ENCODE measurements at regions not wholly inside any gene's neighbourhood (a gene's known extent, or its start where the extent isn't known, plus 50 kb on each side); places are given as distances from the start of the nearest gene placed in this dataset.

DNA sequence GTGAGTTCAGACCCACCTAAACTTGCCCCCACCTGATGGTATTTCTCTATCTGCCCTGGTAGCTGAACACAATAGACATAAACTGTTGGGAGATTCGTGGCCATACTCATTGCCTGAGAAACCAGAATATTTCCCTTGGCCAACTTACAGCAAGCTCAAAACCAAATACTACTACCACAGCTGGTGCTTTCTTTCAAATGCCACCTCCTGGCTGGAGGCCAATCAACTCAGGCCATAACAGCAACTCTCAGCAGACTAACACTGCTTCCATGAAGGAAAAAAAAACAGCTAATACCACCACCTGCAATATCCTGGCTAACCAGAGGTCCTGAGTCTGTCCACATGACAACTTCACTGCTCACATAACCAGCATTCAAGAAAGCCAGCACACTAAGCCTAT lies 373.1 kb downstream of the CMPK2 start:
- no peak for DNase-seq

- no peak for DNase-seq
Measured at GRCh38 chr2:6493266-6493665, 372.4 kb downstream of the CMPK2 start.

DNA sequence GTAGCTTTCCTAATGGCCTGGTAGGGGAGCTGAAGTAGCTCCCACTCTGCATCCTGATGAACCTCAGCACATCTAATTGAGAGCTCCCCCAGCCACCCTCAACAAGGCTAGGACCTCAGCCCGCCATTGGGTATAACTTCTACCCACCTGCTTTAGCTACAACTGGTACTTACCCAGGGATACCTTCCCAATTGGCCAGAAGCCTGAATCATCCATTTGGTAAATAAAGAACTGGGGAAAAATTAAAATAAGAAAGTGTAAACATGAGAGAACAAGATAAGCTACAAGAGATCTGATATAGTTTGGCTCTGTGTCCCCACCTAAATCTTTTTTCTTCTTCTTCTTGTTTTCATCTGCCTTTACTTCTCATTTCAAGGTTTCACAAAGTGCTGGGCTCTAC lies 372.0 kb downstream of the CMPK2 start:
- DNase-seq, result no peak

DNA sequence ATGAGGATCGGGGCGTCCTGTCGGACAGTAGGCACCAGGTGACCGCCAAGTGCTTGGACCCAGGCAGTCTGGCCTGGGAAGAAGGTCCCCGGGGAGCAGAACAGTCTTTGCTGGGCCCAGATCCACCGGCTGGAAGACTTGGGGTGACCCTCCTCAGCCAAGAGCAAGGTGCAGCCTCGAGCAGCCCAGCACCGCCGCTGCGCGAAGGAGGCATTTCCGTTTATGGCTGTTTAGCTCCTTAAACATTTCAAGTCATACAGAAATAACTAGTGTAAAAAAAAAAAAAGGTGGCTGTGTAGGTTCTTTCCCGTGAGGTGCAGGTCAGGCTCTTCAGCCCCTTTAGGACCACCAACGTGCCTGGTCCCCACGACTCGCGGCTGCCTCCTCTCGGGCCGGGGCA lies 370.2 kb downstream of the CMPK2 start:
- no peak for DNase-seq

DNA sequence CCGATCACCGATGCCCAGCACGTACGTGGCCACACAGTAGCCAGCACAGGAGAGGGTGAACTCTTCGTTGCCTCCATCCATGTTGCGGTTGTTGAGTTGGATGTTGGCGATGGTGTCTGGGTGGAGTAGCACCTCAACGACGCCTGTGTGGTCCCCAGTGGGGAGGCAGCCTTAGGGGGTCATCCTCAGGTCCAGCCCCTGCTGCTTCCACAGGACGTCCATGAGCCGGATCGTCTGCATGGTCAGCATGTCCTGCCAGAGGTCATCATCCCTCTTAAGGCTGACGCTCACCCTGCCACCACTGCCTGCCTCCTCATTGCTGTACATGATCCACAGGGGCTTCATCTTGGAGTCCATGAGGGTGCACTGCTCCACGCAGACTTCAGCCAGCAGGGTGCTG lies 369.3 kb downstream of the CMPK2 start:
- no peak for DNase-seq

GRCh38 chr2:6497048-6497447 lies 368.7 kb downstream of the CMPK2 start:
- DNase-seq, result no peak

DNA sequence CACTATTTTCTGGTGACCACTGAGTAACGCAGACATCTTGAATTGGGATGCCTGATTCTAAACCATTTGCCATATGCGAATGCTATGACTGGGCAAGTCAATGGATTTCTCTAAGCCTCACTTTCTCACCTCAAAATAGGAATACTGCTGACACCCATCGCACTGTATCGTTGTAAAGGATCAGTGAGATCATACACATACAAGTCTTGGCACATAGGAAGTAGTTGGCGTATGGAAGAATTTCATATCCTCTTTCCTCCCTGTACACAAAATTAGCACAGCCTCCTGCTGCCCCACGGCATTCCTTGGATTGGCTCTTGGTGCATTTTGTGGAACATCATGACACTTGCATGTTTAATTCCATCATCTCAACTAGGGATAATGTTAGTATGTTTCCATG lies 366.9 kb downstream of the CMPK2 start:
- no peak for DNase-seq

DNA sequence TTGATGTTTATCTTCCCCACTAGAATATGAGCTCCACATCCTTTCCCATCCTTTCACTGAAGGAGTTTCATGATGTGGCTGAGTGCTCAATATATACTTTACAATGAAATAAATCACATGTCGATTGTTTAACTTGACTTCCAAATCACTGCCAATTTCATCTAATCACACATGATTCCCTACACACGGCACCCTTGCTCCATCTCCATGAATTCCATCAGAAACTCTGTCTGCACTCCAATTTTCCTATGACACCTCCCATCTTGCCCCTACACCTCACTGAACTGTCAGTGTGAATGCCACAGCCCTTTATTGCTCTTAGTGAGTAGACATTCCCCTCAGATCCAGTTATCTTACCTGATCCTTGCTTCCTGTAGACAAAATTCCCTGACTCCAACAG lies 366.0 kb downstream of the CMPK2 start:
- no peak for DNase-seq

GRCh38 chr2:6506361-6506794 lies 359.3 kb downstream of the CMPK2 start:
- no peak for DNase-seq

DNA sequence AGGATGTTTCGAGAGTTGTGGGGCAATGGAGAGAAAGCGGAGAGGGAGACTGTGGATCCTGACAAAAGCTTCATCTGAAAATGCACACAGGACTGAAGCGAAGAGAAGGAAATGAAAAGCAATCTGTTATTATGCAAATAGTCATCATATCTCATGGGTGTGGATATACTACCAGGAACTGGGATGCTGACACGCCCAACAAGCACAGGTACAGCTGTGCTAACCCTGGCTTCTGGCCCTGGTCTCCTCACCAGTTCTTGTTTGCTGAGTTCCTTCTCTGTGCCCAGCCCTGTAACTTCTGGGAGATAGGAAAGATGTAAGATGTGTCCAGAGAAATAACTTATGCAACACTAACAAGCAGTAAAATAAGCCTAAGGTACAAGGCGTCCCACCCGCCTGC lies 358.8 kb downstream of the CMPK2 start:
- DNase-seq, result no peak

DNA sequence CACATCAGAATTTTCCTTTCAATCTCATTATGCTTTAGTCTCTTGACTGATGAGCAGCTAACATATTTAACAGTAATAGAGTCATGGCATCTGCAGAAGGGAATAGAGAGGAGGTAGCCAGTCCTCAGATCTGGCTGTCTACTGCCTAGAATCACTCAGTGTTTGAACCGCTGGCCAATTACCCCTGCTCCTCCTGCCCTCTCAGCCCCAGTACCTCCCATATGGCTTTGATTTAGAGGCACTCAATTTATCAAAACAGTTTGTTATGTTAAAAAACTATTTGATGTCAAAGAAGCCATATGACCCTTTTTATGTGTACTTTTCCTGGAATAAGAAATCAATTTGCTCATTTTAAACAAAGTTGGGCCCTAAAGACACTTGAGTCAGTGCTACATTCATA lies 355.2 kb downstream of the CMPK2 start:
- no peak for DNase-seq

DNA sequence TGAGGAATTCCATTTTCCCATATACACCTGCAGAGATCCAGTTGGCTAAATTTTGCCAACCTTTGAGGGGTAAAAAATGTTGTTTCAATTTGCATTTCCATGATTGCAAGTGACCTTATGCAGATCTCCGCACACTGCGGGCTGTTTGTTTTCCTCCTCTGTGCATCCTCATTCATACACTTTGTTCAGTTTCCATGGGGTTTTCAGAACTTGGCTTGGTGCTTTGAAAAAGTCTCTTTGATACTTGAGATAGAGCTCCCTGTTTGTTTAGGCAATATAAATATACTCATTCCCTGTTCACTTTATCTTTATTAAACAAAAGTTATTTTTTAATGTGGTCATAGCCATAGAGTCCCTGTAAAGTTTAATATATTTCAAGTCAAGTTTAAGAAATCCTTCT lies 353.1 kb downstream of the CMPK2 start:
- no peak for DNase-seq

GRCh38 chr2:6516674-6517073 lies 349.0 kb downstream of the CMPK2 start:
- DNase-seq, result no peak

GRCh38 chr2:6518361-6518760 lies 347.3 kb downstream of the CMPK2 start:
- DNase-seq, result no peak

DNA sequence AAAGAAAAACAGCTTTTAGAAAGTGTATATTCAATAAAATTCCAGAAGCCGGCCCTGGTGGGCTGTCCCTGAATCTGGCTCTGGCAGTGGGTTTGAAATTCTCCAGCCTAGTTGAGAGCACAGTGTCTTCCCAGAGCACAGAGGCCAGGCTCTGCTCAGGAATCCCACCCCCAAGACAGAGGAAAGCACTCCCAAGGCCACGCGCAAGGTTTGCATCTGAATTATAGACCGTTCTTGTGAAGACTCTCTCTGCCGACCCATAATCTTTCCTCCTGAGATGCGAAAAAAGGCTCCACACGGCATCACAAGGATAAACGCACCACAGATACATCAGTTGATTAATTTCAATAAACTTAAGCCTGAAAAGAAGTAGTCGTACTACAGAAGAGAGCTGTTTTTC lies 342.2 kb downstream of the CMPK2 start:
- DNase-seq, result no peak

- no peak for DNase-seq
Measured at GRCh38 chr2:6524691-6525474, 340.8 kb downstream of the CMPK2 start.

DNA sequence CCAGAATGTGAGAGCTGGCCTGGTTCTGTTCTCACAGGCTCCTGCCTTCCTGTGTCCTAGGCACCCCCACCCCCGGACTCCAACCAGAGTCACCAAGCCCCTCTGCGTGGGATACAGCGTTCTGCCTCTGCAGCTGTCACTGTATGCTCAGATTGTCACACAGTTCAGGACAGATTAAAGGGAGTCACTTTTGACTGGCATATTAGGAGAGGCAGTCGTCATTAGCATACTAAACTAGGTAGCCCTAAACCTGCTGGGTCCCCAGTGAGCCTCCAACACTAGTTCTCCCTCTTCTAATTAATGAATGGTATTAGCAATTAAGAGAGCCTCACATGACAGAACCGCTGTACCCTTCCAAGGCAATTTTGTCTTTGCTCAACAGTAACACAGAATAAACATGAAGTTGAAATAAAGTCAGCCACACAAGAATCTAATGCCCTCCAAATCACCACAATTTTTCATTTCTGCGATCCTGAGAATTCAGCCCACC lies 340.2 kb downstream of the CMPK2 start:
- DNase-seq, result no peak

GRCh38 chr2:6526093-6526824 lies 339.4 kb downstream of the CMPK2 start:
- DNase-seq, result no peak

DNA sequence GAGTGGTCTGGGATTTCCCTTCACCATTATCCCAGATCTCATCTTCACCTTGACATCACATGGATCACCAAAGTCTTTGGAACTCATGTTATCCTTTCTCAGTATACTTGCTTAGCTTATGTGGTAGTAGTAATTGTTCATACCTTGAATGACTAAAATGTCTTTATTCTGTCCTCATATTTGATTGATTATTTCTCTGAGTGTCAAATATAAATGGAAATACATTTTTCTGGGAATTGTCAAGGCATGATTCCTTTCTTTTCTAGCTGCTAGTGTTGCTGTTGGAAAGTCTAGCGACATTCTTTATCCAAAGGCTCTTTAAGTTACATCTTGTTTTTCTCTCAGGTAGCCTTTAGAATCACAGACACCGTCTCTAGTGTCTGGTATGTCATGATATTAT lies 334.4 kb downstream of the CMPK2 start:
- no peak for DNase-seq

DNA sequence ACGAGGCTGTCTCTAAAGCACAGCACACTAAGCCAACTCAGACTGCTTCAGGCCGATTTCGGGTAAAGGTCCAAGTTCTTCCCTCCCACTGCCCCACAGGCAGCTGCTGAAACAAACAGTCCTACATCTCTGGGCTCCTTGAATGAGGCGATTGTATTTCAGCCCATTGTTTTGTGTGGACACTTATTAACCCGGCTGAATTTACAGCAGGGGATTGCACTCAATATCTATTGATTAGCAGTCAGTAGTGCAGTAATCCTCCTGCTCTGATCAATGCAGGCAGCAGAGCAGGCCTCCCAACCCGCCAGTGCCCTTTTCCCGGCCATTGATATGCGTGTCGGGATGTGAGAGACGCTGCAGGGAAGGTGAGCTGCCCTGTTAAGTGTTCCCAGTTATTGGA lies 330.1 kb downstream of the CMPK2 start:
- DNase-seq, result no peak

DNA sequence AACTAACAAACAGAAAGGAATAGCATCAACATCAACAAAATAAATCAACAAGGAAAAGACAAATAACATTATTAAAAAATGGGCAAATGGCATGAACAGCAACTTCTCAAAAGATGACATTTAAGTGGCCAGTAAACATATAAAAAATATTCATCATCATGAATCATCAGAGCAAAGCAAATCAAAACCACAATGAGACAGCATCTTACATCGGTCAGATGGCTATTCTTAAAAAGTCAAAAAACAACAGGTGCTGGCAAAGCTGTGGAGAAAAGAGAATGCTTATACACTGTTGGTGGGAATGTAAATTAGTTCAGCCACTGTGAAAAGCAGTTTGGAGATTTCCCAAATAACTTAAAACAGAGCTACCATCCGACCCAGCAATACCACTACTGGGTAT lies 327.1 kb downstream of the CMPK2 start:
- no peak for DNase-seq

GRCh38 chr2:6545336-6545735 lies 320.4 kb downstream of the CMPK2 start:
- DNase-seq, result no peak

DNA sequence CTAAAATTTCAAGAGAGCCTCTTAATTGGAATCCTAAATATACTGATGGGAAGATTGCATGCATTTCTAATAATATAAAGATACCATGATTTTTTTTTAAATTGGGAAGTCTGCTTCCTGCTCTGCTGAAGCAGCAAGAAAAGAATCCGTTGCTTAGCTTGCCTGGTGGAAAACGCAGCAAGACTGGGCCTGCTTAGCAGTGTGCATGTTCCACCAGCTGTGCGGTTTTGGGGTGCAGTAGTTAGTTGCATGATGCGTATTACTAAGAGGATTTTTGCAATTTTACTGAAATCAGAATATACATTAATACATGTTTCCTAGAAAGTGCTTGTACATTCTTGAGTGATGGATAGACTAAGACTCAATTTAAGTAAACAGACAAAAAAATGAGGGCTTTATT lies 319.9 kb downstream of the CMPK2 start:
- DNase-seq, result no peak

GRCh38 chr2:6554466-6554865 lies 311.2 kb downstream of the CMPK2 start:
- DNase-seq, result no peak

GRCh38 chr2:6556755-6557154 lies 309.0 kb downstream of the CMPK2 start:
- no peak for DNase-seq

All from activated CD8-positive, alpha-beta memory T cell treated with anti-CD3 and anti-CD28 coated beads for 24 hours (primary cell).